Activated CD4-positive, alpha-beta T cell treated with anti-CD3 and anti-CD28 coated beads, Interleukin-10, Interleukin-2, amounts not matched to agents 100 ng/mL and 50 ng/mL, durations not matched to agents 16 hours and 8 hours (primary cell): ENCODE measurements at regions not wholly inside any gene's neighbourhood (a gene's known extent, or its start where the extent isn't known, plus 50 kb on each side); places are given as distances from the start of the nearest gene placed in this dataset.
"Not testable (repeated sequence)": the region's sequence is repeated elsewhere in the genome, so short reads cannot be mapped to it uniquely, and the experiment has no call there.

Experiments used
- DNase-seq: peaks from one replicate; pipeline ENCODE4 v3.0.0-alpha.2; 2020

- DNase-seq: not testable (repeated sequence)
These were observed 276.8 kb downstream of the OLFM4 start for GRCh38 chr13:53305419-53305818.

DNA sequence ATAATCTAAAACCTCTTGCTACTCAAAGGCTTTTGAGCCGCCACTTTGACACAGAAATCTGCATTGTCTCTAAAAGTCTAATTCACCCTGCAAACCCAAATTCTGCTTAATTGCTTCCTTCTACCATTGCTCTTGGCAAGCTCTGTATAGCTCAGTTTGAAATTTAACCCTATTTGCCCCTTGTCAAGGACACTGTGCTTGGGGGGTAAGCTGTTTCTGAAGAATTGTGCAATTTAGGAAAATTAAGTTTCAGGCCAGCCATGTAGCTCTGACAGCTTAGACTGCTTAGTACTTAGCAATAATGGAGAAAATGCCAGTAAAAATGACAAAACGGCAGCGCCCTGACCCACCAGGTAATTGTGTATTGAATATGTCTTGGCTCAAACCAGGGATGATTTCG, 282.2 kb downstream of the OLFM4 start:
- DNase-seq: no peak

DNA sequence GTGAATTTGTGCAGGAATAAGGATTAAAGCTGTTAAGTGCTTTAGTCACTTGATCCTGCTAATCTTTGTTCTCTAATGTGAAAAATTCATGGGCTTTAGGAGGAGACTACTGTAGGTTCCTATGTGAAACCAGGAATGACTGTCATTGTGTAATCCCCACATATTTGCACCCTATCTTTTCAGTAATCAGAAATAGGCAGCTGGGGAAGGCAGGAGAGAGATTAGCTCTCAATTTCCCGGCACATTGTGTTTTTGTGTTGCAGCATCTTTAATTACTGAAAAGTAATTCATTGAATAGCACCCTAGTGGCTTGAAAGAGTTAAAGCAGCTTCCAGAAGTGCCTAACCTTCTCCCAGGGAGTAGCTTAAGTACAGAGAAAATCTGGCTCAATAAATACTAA, 282.9 kb downstream of the OLFM4 start:
- no peak for DNase-seq

- no peak for DNase-seq
These were observed 292.7 kb downstream of the OLFM4 start for GRCh38 chr13:53321296-53321801.

GRCh38 chr13:53324656-53325055, 296.0 kb downstream of the OLFM4 start:
- DNase-seq: no peak

GRCh38 chr13:53326716-53327115, 298.1 kb downstream of the OLFM4 start:
- no peak for DNase-seq

GRCh38 chr13:53327680-53328315, 299.2 kb downstream of the OLFM4 start:
- DNase-seq: no peak

DNA sequence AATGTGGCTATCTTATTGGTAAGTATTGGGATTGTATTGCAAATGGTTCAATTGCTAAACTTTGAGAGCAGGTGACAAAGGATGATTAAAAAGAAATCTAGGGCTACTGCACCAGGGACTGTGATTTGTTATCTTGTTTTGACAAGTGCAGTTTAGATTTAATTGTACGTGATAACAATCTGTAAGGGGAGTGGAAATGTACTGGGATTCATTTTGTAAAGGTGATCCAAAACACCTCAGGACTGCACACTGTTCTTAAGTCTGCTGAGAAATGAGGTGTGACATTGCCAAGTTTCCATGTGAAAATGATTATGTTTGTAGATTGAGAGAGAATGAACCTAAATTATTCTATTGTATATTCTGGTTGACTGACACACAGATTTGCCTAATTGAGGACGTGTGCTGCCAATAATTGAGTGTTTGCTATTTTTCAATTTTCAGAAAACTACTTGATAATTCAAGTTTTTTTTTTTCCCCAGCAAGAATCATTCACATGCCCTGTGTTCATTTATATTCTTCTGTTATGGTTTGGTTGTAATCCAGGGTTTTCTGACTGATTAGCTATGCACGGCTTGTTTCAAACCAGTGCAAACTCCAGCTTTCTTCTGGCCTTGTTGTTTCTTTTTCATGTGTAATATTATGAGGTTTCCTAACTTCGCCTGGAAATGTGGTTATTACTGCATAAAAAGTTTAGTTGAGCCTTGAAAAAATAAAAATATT, 308.0 kb downstream of the OLFM4 start:
- DNase-seq: no peak

DNA sequence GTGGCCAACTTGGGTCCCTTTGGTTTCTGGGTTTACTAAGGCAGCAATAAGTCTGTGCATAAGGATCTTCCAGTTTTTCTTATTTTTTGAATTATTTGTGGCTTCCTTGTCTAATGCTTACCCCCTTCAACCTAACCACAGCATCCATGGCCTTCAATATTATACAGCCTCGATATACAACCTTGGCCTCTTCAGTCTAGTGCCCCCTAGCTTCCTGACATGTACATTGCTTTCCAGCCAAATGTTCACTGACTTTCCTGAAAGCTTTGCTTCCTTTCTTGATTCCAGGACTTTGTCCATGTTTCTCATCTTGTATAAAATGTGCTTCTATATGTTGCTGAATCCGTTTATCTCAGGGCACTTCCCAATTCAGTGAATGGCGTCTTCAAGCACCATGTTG, 310.1 kb downstream of the OLFM4 start:
- no peak for DNase-seq

DNA sequence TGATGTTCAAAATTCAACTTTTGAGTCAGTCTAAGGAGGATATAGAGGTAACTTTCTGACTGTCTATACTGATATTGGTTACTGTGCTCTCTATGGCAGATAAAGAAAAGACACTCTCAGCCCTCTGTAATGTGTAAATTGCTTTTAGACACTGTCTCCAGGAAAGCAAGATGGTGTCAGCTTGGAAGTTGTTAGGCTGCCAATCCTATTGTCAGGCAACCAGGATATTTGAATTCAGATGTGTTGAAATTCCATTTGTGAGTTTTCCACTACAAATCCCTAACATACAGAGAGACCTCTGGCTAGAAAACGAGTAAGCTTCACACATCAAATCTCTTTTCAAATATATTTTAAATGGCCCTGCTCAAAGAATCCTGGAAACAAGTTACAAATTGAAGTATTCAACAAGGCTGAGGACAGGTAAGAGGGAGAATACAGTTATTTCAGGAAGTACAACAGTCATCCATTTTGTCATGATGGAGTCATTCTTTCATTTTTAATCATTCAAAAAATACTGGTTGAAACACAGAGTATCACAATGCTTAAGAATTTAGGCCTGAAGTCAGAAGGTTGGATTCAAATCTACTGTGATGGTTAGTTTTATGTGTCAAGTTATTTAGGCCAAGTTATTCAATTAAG, 312.0 kb downstream of the OLFM4 start:
- DNase-seq: peak; percentile 3

DNA sequence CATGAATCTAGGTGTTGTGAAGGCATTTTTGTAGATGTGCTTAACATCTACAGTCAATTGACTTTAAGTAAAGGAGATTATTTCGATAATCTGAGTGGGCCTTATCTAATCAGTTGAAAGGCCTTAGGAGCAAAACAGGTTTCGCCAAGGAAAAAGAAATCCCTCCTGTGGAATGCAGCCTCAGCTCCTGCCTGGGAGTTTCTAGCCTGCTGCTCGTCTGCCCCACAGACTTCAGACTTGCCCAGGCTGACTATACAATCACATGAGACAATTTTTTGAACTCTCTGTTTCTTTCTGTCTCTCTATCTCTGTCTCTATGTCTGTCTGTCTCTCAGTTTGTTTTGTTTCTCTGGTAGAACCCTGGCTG, 312.5 kb downstream of the OLFM4 start:
- DNase-seq: no peak

DNA sequence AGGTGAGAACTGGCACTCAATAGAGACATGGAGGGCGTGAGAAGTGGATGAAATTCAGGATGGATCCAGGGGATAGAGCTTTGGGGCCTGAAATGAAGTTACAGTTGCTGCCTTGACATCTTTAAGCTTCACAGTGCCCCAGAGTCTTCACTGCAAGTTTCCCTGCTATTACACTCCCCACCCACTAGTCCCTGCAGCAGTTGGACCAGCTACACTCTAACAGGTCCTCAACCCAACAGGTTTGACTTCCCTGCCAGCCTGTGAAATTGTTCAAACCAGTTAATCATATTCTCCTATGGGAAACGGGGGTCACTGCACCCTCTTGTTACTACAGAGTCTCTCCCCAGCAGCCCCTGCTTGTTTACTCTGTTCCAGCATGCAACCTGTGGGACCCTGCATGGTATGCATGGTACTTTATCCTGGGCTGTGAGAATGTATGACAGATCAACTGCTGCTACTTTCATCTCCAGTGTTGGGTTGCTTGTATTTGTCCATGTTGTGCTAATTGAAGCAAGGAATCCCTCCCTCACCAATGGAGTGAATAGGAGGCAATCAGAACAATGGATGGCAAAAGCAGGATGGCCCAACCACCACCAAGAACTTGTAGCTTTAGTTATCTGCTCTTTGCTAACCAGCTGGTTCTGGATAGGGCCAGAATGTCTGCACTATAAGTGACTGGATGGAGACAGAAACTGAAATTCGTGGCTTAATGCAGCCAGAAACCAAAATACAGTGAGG, 314.2 kb downstream of the OLFM4 start:
- DNase-seq: no peak

- no peak for DNase-seq
These were observed 314.7 kb downstream of the OLFM4 start for GRCh38 chr13:53343361-53343744.

- DNase-seq: no peak
These were observed 322.4 kb downstream of the OLFM4 start for GRCh38 chr13:53351021-53351420.

- no peak for DNase-seq
These were observed 329.0 kb downstream of the OLFM4 start for GRCh38 chr13:53357582-53357981.

DNA sequence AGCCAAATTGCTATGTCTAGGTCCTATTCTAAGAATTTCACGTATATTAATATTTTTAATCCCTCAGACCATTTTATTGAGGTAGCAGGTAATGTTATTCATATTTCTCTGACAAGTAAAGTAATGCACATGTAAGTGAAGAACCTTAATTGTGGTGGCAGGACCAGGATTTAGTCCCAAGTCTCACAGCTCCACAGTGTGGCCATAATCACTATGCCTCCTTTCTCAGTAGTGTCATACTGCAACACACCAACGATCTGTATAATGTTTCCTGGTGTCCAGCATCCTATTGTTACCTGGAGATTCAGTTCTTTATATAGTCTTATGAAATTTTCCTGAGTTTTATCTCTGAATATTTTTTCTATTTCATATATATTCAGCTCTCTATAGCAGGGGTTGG, 340.3 kb downstream of the OLFM4 start:
- no peak for DNase-seq

DNA sequence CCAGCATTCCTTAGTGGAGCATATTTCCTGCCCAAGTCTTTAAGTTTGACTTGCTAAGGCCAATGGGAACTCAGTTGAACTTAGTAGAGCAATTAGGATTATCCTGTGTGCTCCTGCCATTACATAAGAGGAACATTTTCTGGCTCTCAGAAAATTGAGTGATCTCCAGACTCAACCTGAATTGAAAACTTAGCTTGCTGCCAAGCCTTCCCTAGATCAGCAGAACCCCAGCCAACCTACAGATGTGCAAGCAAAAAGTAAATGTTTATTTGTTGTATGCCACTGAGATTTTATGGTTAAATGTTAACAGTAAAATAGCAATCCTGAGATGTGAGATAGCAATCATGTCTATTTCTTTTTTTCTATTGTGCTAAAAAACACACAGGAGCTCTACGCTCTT, 350.9 kb downstream of the OLFM4 start:
- no peak for DNase-seq

GRCh38 chr13:53382008-53382407, 353.4 kb downstream of the OLFM4 start:
- DNase-seq: no peak

DNA sequence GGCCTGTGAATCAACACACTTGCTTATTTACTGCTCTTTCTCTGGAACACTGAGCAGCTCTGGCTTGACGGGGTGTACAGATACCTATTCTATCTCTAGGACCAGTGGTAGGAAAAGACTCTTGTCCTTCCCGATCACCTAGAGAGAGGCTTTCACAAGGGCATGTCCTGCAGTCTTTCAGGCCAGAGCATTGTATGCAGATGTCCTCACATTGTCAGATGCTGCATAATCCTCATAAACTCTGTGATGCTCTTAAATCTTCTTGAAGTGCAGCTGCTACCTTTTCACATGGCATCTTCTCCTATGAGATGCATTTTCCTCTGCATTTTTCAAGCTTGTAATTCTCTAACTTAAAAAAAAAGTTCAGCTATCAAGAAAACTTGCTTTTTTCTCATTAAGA, 369.4 kb downstream of the OLFM4 start:
- DNase-seq: no peak

GRCh38 chr13:53405616-53406015, 377.0 kb downstream of the OLFM4 start:
- DNase-seq: no peak

GRCh38 chr13:53408306-53408705, 379.7 kb downstream of the OLFM4 start:
- no peak for DNase-seq

DNA sequence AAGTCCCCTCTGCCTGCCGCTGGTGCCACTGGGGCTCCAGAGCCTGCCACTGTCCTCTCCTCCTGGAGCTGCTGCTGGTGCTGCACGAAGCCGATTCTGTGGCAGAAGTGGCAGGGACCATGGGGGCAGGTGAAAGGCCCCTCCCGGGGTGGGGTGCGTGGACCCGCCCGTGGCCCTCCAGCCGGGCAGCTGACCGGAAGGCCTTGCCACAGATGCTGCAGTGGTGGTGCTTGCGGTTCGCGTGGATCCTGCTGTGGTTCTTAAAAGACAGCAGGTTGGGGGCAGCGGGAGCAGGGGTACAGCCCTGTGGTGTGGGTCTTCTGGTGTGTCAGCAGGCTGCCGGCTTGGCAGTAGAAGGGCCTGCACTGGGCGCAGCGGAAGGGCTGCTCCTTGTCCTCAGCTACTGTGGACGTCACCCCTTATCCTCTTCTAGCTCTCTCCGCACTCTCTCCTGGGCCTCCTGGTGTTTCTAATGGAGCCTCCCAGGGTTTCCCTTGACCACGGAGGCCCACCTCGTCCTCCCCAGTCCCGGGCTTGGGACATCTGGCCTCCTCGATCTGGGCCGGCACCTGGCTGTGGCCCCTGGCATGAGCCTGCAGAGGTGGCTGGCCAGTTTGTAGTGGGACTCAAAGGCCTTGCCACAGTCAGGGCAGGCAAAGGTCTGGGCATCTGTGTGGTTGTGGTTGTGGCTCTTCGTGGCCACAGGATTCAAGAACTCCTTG, 380.4 kb downstream of the OLFM4 start:
- DNase-seq: no peak

DNA sequence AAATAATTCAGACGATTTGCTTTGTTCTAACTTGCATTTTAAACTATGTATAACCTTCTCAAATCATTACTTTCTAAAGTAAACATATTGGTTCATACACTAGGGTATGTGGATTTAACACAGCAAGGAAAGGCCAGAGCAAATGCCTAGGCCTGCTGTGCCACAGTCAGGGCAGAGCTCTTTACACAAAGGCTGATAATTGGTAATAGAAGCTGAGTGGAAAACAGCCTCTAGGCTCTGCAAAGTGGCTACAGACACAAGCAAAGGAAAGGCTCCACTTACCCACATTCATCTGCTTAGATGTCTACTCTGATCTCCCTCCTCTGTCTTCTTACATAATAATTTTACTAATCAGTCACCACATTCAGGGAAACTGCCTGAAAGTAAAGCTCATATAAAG, 382.9 kb downstream of the OLFM4 start:
- DNase-seq: no peak
